GM12878 (cell line): ENCODE measurements at regions not wholly inside any gene's neighbourhood (a gene's known extent, or its start where the extent isn't known, plus 50 kb on each side); places are given as distances from the start of the nearest gene placed in this dataset.

Experiments
- ATAC-seq: fragments of 200-7000 bp; cut with Tn5 transposase; 3 replicates; pipeline ENCODE4 v1.9.1; 2020; ENCODE audit warnings: mild to moderate bottlenecking, moderate library complexity
- BruUV-seq: library from RNA; stranded (reverse); fragments of 400-500 nt; replicated peaks from 2 replicates; lab custom pipeline; 2021; lab: Mats Ljungman, UMichigan
- CTCF ChIA-PET: fragments of 300-600 bp; sonication (Branson Sonifier 250); formaldehyde crosslinking; extraction: SDS; loops from one replicate; lab custom pipeline; 2021; ENCODE audit warnings: inconsistent platforms; lab: Yijun Ruan, JAX
- POLR2A ChIA-PET: fragments of 350-600 bp; formaldehyde crosslinking; extraction: SDS; loops from one replicate; lab custom pipeline; 2021; ENCODE audit warnings: inconsistent platforms; lab: Charles Lee
- RAD21 ChIA-PET: fragments of 300-600 bp; sonication (Branson Sonifier 250); formaldehyde crosslinking; loops from one replicate; lab custom pipeline; 2023; ENCODE audit warnings: antibody characterized with exemption; ENCODE audit not compliant: unreplicated experiment; lab: Charles Lee
- SMC1A ChIA-PET: fragments of 300-600 bp; sonication (Branson Sonifier 250); formaldehyde crosslinking; loops from one replicate; lab custom pipeline; 2023; ENCODE audit not compliant: unreplicated experiment, uncharacterized antibody; lab: Charles Lee
- DNase-seq: peaks from one replicate; pipeline ENCODE4 v3.0.0-alpha.2; 2011; ENCODE audit warnings: low read depth, low spot score
- FAIRE-seq: peaks from 3 replicates; lab custom pipeline; 2011; peaks lifted over from hg19 to GRCh38; lab: Jason Lieb, UNC
- H2AFZ ChIP-seq: 2 replicates; pipeline ENCODE4 v1.6.0; 2011; ENCODE audit warnings: low read depth, low read length, control low read depth; ENCODE audit not compliant: control insufficient read depth
- H3K27ac ChIP-seq: 2 replicates; pipeline ENCODE4 v1.5.1; 2011; ENCODE audit warnings: control low read depth; ENCODE audit not compliant: control insufficient read depth, insufficient read depth
- H3K27me3 ChIP-seq, 2 experiments: replicated peaks in 1 of 2; 2 replicates each; pipeline versions ENCODE4 v1.6.0 to v1.6.1; 2011; ENCODE audit warnings: low read length in 1 of 2; ENCODE audit not compliant: control insufficient read depth in 2 of 2, insufficient read depth in 2 of 2
- H3K36me3 ChIP-seq, 2 experiments: 2 replicates each; pipeline ENCODE4 v1.5.1; 2011; ENCODE audit warnings: low read length in 1 of 2; ENCODE audit not compliant: control insufficient read depth in 2 of 2, insufficient read depth in 2 of 2
- H3K4me1 ChIP-seq: 2 replicates; pipeline ENCODE4 v1.6.1; 2011; ENCODE audit warnings: mild to moderate bottlenecking, low read length, moderate library complexity, mixed read lengths; ENCODE audit not compliant: control insufficient read depth, insufficient read depth
- H3K4me2 ChIP-seq: 2 replicates; pipeline ENCODE4 v1.6.0; 2011; ENCODE audit warnings: control low read depth; ENCODE audit not compliant: control insufficient read depth, insufficient read depth
- H3K4me3 ChIP-seq: fragments of 200-600 bp; sonication (generic); 2 replicates; pipeline ENCODE4 v1.5.1; 2016
- H3K79me2 ChIP-seq: 2 replicates; pipeline ENCODE4 v1.6.0; 2011; ENCODE audit warnings: low read length; ENCODE audit not compliant: control insufficient read depth, insufficient read depth
- H3K9ac ChIP-seq: 2 replicates; pipeline ENCODE4 v1.8.0; 2011; ENCODE audit warnings: low read length, control low read depth, mixed read lengths; ENCODE audit not compliant: control insufficient read depth, insufficient read depth
- H3K9me3 ChIP-seq: replicated peaks from 3 replicates; pipeline ENCODE4 v1.5.1; 2011; ENCODE audit warnings: mild to moderate bottlenecking, low read length; ENCODE audit not compliant: control insufficient read depth, insufficient read depth
- H4K20me1 ChIP-seq: 2 replicates; pipeline ENCODE4 v1.6.0; 2011; ENCODE audit not compliant: control insufficient read depth, insufficient read depth
- BRCA1 ChIP-seq: IDR thresholded peaks from 2 replicates; pipeline ENCODE4 v1.6.1; 2011; ENCODE audit warnings: low read depth, low read length, improper control_type of control experiment
- CBX3 ChIP-seq: fragments of 200-600 bp; sonication (generic); IDR thresholded peaks from 2 replicates; pipeline ENCODE4 v1.6.1; 2016; ENCODE audit warnings: low read depth, borderline replicate concordance
- CBX5 ChIP-seq: sonication (generic); IDR thresholded peaks from 2 replicates; pipeline ENCODE4 v1.6.1; 2016; ENCODE audit warnings: low read depth, moderate library complexity, mild to moderate bottlenecking, inconsistent platforms
- EP300 ChIP-seq, 2 experiments: fragments of 150-350 bp in 1 of 2; IDR thresholded peaks; 2 replicates each; pipeline ENCODE4 v1.6.1; 2011 to 2012; ENCODE audit warnings: low read depth in 2 of 2, low read length in 2 of 2, borderline replicate concordance in 1 of 2, improper control_type of control experiment in 1 of 2, inconsistent platforms in 1 of 2; ENCODE audit not compliant: control insufficient read depth in 1 of 2
- JUND ChIP-seq: IDR thresholded peaks from 2 replicates; pipeline ENCODE4 v1.6.1; 2012; ENCODE audit warnings: low read depth, mild to moderate bottlenecking, low read length, improper control_type of control experiment, moderate library complexity
- NFYB ChIP-seq: IDR thresholded peaks from 2 replicates; pipeline ENCODE4 v1.6.1; 2011; ENCODE audit warnings: low read depth, mild to moderate bottlenecking, low read length, improper control_type of control experiment, moderate library complexity; ENCODE audit not compliant: insufficient read depth
- POLR2AphosphoS5 ChIP-seq: IDR thresholded peaks from 2 replicates; pipeline ENCODE4 v1.6.1; 2011; ENCODE audit warnings: mild to moderate bottlenecking, low read length, inconsistent platforms
- SMARCA5 ChIP-seq: fragments of 450-650 bp; IDR thresholded peaks from 2 replicates; pipeline ENCODE4 v1.6.1; 2017; ENCODE audit warnings: mild to moderate bottlenecking
- SMC3 ChIP-seq: IDR thresholded peaks from 2 replicates; pipeline ENCODE4 v1.6.1; 2011; ENCODE audit warnings: low read length, improper control_type of control experiment, borderline replicate concordance
- SPI1 ChIP-seq: IDR thresholded peaks from 2 replicates; pipeline ENCODE4 v1.6.1; 2011; ENCODE audit warnings: low read depth, mild to moderate bottlenecking, low read length, moderate library complexity, borderline replicate concordance; ENCODE audit not compliant: insufficient read depth
- TCF3 ChIP-seq: IDR thresholded peaks from 2 replicates; pipeline ENCODE4 v1.6.1; 2012; ENCODE audit warnings: low read depth, mild to moderate bottlenecking, low read length, borderline replicate concordance; ENCODE audit not compliant: insufficient read depth
- ZNF207 ChIP-seq: fragments of 450-650 bp; IDR thresholded peaks from 2 replicates; pipeline ENCODE4 v1.6.1; 2014; ENCODE audit warnings: antibody characterized with exemption, mild to moderate bottlenecking, borderline replicate concordance
- ZNF622 ChIP-seq: fragments of 450-650 bp; IDR thresholded peaks from 2 replicates; pipeline ENCODE4 v1.6.1; 2017; ENCODE audit warnings: mild to moderate bottlenecking, inconsistent platforms
- WGBS: methylation state at CpG from one replicate; pipeline ENCODE4 v1.1.6; 2016; ENCODE audit warnings: low lambda C conversion rate; ENCODE audit not compliant: insufficient replicate concordance, insufficient coverage; ENCODE audit errors: missing lambda C conversion rate; 5-methylcytosine and 5-hydroxymethylcytosine counted together
- in situ Hi-C: fragments of 300-500 bp; cut with MboI; formaldehyde crosslinking; loops from 9 replicates; pipeline ENCODE4 v1.14.3; 2018; ENCODE audit warnings: mixed read lengths
- intact Hi-C: fragments of 100-400 bp; cut with micrococcal nuclease; formaldehyde crosslinking; loops from one replicate; pipeline ENCODE4 v1.14.2; 2022; ENCODE audit not compliant: unreplicated experiment
- TF ChIP-seq, protein P1 (sequence below): fragments of 450-650 bp; IDR thresholded peaks from 2 replicates; pipeline ENCODE4 v1.6.1; 2017; ENCODE audit warnings: borderline replicate concordance
- TF ChIP-seq, protein P2 (sequence below): fragments of 450-650 bp; conservative IDR thresholded peaks from 2 replicates; pipeline ENCODE4 v1.6.1; 2017; ENCODE audit warnings: mild to moderate bottlenecking, moderate library complexity
- TF ChIP-seq, protein P3 (sequence below): fragments of 450-650 bp; formaldehyde crosslinking; IDR thresholded peaks from 2 replicates; pipeline ENCODE4 v1.4.0; 2022; ENCODE audit warnings: mild to moderate bottlenecking, moderate library complexity

DNA sequence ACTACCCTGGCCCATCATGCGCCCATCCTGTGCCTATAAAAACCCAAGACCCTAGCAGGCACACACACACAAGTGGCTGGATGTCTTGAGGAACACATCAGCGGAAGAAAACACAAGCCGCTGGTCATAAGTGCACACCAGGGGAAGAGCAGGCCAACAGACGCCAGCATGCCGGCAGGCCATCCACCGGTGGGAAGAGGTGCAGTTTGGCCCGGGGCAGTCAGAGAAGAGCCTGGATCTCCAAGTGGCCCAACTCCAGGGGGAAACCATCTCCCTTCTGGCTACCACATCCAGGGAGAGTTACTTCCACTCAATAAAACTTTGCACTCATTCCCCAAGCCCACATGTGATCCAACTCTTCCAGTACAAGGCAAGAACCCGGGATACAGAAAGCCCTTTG lies 2001.3 kb upstream of the NUDT12 start:
- ChIA-PET POLR2A (no interaction called here), CTCF (no interaction called here), SMC1A (no interaction called here), RAD21 (no interaction called here)
- TF ChIP-seq, protein P1, sequence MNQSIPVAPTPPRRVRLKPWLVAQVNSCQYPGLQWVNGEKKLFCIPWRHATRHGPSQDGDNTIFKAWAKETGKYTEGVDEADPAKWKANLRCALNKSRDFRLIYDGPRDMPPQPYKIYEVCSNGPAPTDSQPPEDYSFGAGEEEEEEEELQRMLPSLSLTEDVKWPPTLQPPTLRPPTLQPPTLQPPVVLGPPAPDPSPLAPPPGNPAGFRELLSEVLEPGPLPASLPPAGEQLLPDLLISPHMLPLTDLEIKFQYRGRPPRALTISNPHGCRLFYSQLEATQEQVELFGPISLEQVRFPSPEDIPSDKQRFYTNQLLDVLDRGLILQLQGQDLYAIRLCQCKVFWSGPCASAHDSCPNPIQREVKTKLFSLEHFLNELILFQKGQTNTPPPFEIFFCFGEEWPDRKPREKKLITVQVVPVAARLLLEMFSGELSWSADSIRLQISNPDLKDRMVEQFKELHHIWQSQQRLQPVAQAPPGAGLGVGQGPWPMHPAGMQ, result no peak
- TF ChIP-seq SMARCA5 (no peak), NFYB (no peak), SPI1 (no peak), ZNF622 (no peak), CBX3 (no peak), ZNF207 (no peak), TCF3 (no peak), POLR2AphosphoS5 (no peak), SMC3 (no peak), EP300 (IDR thresholded peaks at IDR 0.05; ENCODE audit: borderline replicate concordance in 1 of 2, control insufficient read depth in 1 of 2, low read depth in 2 of 2, low read length in 2 of 2) (no peak), CBX5 (no peak), JUND (no peak), BRCA1 (no peak)
- TF ChIP-seq, protein P2, sequence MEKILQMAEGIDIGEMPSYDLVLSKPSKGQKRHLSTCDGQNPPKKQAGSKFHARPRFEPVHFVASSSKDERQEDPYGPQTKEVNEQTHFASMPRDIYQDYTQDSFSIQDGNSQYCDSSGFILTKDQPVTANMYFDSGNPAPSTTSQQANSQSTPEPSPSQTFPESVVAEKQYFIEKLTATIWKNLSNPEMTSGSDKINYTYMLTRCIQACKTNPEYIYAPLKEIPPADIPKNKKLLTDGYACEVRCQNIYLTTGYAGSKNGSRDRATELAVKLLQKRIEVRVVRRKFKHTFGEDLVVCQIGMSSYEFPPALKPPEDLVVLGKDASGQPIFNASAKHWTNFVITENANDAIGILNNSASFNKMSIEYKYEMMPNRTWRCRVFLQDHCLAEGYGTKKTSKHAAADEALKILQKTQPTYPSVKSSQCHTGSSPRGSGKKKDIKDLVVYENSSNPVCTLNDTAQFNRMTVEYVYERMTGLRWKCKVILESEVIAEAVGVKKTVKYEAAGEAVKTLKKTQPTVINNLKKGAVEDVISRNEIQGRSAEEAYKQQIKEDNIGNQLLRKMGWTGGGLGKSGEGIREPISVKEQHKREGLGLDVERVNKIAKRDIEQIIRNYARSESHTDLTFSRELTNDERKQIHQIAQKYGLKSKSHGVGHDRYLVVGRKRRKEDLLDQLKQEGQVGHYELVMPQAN, result no peak
- TF ChIP-seq, protein P3, sequence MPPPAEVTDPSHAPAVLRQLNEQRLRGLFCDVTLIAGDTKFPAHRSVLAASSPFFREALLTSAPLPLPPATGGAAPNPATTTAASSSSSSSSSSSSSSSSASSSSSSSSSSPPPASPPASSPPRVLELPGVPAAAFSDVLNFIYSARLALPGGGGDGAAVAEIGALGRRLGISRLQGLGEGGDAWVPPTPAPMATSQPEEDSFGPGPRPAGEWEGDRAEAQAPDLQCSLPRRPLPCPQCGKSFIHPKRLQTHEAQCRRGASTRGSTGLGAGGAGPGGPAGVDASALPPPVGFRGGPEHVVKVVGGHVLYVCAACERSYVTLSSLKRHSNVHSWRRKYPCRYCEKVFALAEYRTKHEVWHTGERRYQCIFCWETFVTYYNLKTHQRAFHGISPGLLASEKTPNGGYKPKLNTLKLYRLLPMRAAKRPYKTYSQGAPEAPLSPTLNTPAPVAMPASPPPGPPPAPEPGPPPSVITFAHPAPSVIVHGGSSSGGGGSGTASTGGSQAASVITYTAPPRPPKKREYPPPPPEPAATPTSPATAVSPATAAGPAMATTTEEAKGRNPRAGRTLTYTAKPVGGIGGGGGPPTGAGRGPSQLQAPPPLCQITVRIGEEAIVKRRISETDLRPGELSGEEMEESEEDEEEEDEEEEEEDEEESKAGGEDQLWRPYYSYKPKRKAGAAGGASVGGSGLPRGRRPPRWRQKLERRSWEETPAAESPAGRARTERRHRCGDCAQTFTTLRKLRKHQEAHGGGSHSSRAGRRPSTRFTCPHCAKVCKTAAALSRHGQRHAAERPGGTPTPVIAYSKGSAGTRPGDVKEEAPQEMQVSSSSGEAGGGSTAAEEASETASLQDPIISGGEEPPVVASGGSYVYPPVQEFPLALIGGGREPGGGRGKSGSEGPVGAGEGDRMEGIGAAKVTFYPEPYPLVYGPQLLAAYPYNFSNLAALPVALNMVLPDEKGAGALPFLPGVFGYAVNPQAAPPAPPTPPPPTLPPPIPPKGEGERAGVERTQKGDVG, result no peak
- no peaks in the 10 kb centered on the region for H3K9me3 ChIP-seq
- no peak overlapping the region for H3K9ac ChIP-seq
- intact Hi-C loops (no loop called here), in situ Hi-C loops (no loop called here)
- no peak overlapping the region for H2AFZ ChIP-seq
- no TSS peak for BruUV-seq
- H3K4me2 ChIP-seq, result no peak overlapping the region
- no peaks in the 10 kb centered on the region for H3K4me1 ChIP-seq
- no peak overlapping the region for H3K27ac ChIP-seq
- no peaks in the 10 kb centered on the region for H3K36me3 ChIP-seq
- FAIRE-seq, result no peak
- no peak for ATAC-seq
- no peaks in the 10 kb centered on the region for H3K79me2 ChIP-seq
- H3K4me3 ChIP-seq, result no peak overlapping the region
- no peak for DNase-seq
- H4K20me1 ChIP-seq, result no peaks in the 10 kb centered on the region
- WGBS, result 43% methylated on average over 8 of the region's 8 CpGs
- H3K27me3 ChIP-seq, result no peaks in the 10 kb centered on the region
